K562 (cell line): ENCODE measurements at regions not wholly inside any gene's neighbourhood (a gene's known extent, or its start where the extent isn't known, plus 50 kb on each side); places are given as distances from the start of the nearest gene placed in this dataset.
A peak's percentile ranks its signal among the peaks of the same experiment; 100 is the strongest.

Experiments used
- E2F3 ChIP-seq: fragments of 250-450 bp; sonication (Bioruptor Pico); IDR thresholded peaks from 2 replicates; pipeline ENCODE4 v1.4.0; 2020; ENCODE audit warnings: mild to moderate bottlenecking
- FIP1L1 ChIP-seq: fragments of 200-400 bp; formaldehyde crosslinking; IDR thresholded peaks from 2 replicates; pipeline ENCODE4 v1.6.1; 2018; ENCODE audit warnings: mild to moderate bottlenecking, low read depth, low read length; ENCODE audit not compliant: poor library complexity, severe bottlenecking
- ID3 ChIP-seq, 2 experiments: fragments of 250-450 bp in 1 of 2; fragments of 450-650 bp in 1 of 2; sonication (Bioruptor Pico) in 1 of 2; IDR thresholded peaks; 2 replicates each; pipeline versions ENCODE4 v1.6.1 to v1.8.0; 2016 to 2021; ENCODE audit warnings: mild to moderate bottlenecking in 2 of 2, moderate library complexity in 2 of 2, missing compliant biosample characterization in 1 of 2, missing genetic modification characterization in 1 of 2
- NCOA2 ChIP-seq, 2 experiments: fragments of 450-650 bp; IDR thresholded peaks; 2 replicates each; pipeline ENCODE4 v1.6.1; 2018; ENCODE audit warnings: mild to moderate bottlenecking in 2 of 2, moderate library complexity in 1 of 2; ENCODE audit not compliant: partially characterized antibody in 2 of 2
- NCOR1 ChIP-seq: fragments of 450-650 bp; IDR thresholded peaks from 2 replicates; pipeline ENCODE4 v1.6.1; 2016; ENCODE audit warnings: mild to moderate bottlenecking, moderate library complexity
- PCBP1 ChIP-seq: fragments of 200-400 bp; formaldehyde crosslinking; IDR thresholded peaks from 2 replicates; pipeline ENCODE4 v1.6.1; 2018; ENCODE audit warnings: mild to moderate bottlenecking, low read depth, low read length; ENCODE audit not compliant: poor library complexity, severe bottlenecking
- PURB ChIP-seq: sonication (generic); formaldehyde crosslinking; IDR thresholded peaks from 2 replicates; pipeline ENCODE4 v1.9.0; 2021; ENCODE audit warnings: low read depth, mild to moderate bottlenecking, missing genetic modification reagents
- SMAD4 ChIP-seq: fragments of 250-450 bp; sonication (Bioruptor Pico); conservative IDR thresholded peaks from 2 replicates; pipeline ENCODE4 v1.8.0; 2021; ENCODE audit warnings: inconsistent platforms, mild to moderate bottlenecking, moderate library complexity
- SMARCA4 ChIP-seq: fragments of 450-650 bp; IDR thresholded peaks from 2 replicates; pipeline ENCODE4 v1.6.1; 2016
- SMARCE1 ChIP-seq: fragments of 450-650 bp; IDR thresholded peaks from 2 replicates; pipeline ENCODE4 v1.7.1; 2016; ENCODE audit warnings: mild to moderate bottlenecking
- SMC3 ChIP-seq: conservative IDR thresholded peaks from 2 replicates; pipeline ENCODE4 v1.6.1; 2011; ENCODE audit warnings: low read depth, low read length, improper control_type of control experiment; ENCODE audit not compliant: insufficient read depth
- TAF9B ChIP-seq: fragments of 450-650 bp; IDR thresholded peaks from 2 replicates; pipeline ENCODE4 v1.6.1; 2018; ENCODE audit warnings: mild to moderate bottlenecking; ENCODE audit not compliant: partially characterized antibody
- TCF3 ChIP-seq: sonication (generic); formaldehyde crosslinking; IDR thresholded peaks from 2 replicates; pipeline ENCODE4 v1.4.0; 2020; ENCODE audit warnings: mild to moderate bottlenecking, missing genetic modification reagents
- TRIM24 ChIP-seq, 2 experiments: fragments of 450-650 bp; IDR thresholded peaks; 2 replicates each; pipeline ENCODE4 v1.6.1; 2016
- ZBTB40 ChIP-seq, 2 experiments: fragments of 450-650 bp in 1 of 2; sonication (generic) in 1 of 2; formaldehyde crosslinking in 1 of 2; IDR thresholded peaks; 2 replicates each; pipeline versions ENCODE4 v1.7.1 to v1.9.0; 2016 to 2022; ENCODE audit warnings: inconsistent platforms in 1 of 2, mild to moderate bottlenecking in 1 of 2, missing genetic modification reagents in 1 of 2
- ZFPM2 ChIP-seq: fragments of 250-450 bp; sonication (Bioruptor Pico); IDR thresholded peaks from 2 replicates; pipeline ENCODE4 v1.5.1; 2022; ENCODE audit warnings: mild to moderate bottlenecking
- ZNF398 ChIP-seq: fragments of 250-450 bp; sonication (Bioruptor Pico); IDR thresholded peaks from 2 replicates; pipeline ENCODE4 v1.8.0; 2021; ENCODE audit warnings: moderate library complexity, mild to moderate bottlenecking, inconsistent platforms
- ZNF76 ChIP-seq: fragments of 250-450 bp; sonication (Bioruptor Pico); IDR thresholded peaks from 2 replicates; pipeline ENCODE4 v1.4.0; 2020; ENCODE audit warnings: mild to moderate bottlenecking, moderate library complexity, borderline replicate concordance

- TF ChIP-seq ZNF398 (CRISPR knock-in tag) (no peak), NCOR1 (peak; percentile 50), ZBTB40 (IDR thresholded peaks at IDR 0.05) (no peak), ZBTB40 (CRISPR knock-in tag; IDR thresholded peaks at IDR 0.05) (no peak), PURB (CRISPR knock-in tag) (no peak), ID3 (CRISPR knock-in tag; IDR thresholded peaks at IDR 0.05) (no peak), ID3 (tag; IDR thresholded peaks at IDR 0.05) (no peak), NCOA2 (IDR thresholded peaks at IDR 0.05; ENCODE audit: partially characterized antibody in 2 of 2) (no peak), ZFPM2 (CRISPR knock-in tag) (no peak), TCF3 (CRISPR knock-in tag) (peak; percentile 75), E2F3 (CRISPR knock-in tag) (no peak), PCBP1 (no peak), SMAD4 (0 out of 2 replicates have a peak, but pooled peaks have one; percentile 16), SMARCA4 (peak; percentile 69), FIP1L1 (no peak), SMARCE1 (peak; percentile 71; the same call in 1 of the 2 replicates), TRIM24 (IDR thresholded peaks at IDR 0.05) (no peak), ZNF76 (CRISPR knock-in tag) (no peak), SMC3 (no peak), TAF9B (no peak)
Measured at GRCh38 chr12:92075425-92075914, 70.2 kb downstream of the BTG1 start (continued).
